H1 (cell line): ENCODE measurements at regions not wholly inside any gene's neighbourhood (a gene's known extent, or its start where the extent isn't known, plus 50 kb on each side); places are given as distances from the start of the nearest gene placed in this dataset.

Experiments
- CTCF ChIA-PET: fragments of 300-600 bp; sonication (Branson Sonifier 250); formaldehyde crosslinking; loops from one replicate; lab custom pipeline; 2021; ENCODE audit not compliant: partially characterized antibody; lab: Charles Lee
- POLR2A ChIA-PET: fragments of 300-600 bp; sonication (Branson Sonifier 250); formaldehyde crosslinking; loops from one replicate; lab custom pipeline; 2021; ENCODE audit warnings: inconsistent platforms; ENCODE audit not compliant: partially characterized antibody; lab: Charles Lee
- DNase-seq, 2 experiments: peaks; one replicate each; pipeline versions ENCODE4 v3.0.0 to v3.0.0-alpha.2; 2010 to 2022; ENCODE audit warnings: low spot score in 2 of 2, low read depth in 1 of 2, mixed read lengths in 1 of 2
- FAIRE-seq: peaks from 2 replicates; lab custom pipeline; 2011; peaks lifted over from hg19 to GRCh38; lab: Jason Lieb, UNC
- H2AFZ ChIP-seq: 2 replicates; pipeline ENCODE4 v1.8.1; 2012; ENCODE audit warnings: low read length, inconsistent platforms
- H2AK5ac ChIP-seq: 2 replicates; pipeline ENCODE4 v1.6.1; 2013; ENCODE audit warnings: low read depth, low read length
- H2BK120ac ChIP-seq: replicated peaks from 2 replicates; pipeline ENCODE3; 2013; ENCODE audit warnings: low read depth, low read length, inconsistent platforms
- H2BK12ac ChIP-seq: 2 replicates; pipeline ENCODE4 v1.6.1; 2013; ENCODE audit warnings: low read depth, low read length
- H2BK15ac ChIP-seq: 2 replicates; pipeline ENCODE4 v1.6.1; 2013; ENCODE audit warnings: low read length
- H2BK20ac ChIP-seq: 2 replicates; pipeline ENCODE4 v1.6.1; 2013; ENCODE audit warnings: low read length
- H2BK5ac ChIP-seq: 2 replicates; pipeline ENCODE4 v1.6.1; 2013; ENCODE audit warnings: low read depth, low read length
- H3K14ac ChIP-seq: 2 replicates; pipeline ENCODE4 v1.6.1; 2013; ENCODE audit warnings: inconsistent platforms; ENCODE audit not compliant: insufficient read length
- H3K18ac ChIP-seq: 2 replicates; pipeline ENCODE4 v1.6.1; 2013; ENCODE audit warnings: low read length; ENCODE audit errors: extremely low read depth
- H3K23ac ChIP-seq: 2 replicates; pipeline ENCODE4 v1.6.1; 2013; ENCODE audit warnings: inconsistent platforms; ENCODE audit not compliant: insufficient read length
- H3K23me2 ChIP-seq: 2 replicates; pipeline ENCODE4 v1.6.1; 2013; ENCODE audit warnings: low read depth, low read length
- H3K27ac ChIP-seq: 2 replicates; pipeline ENCODE4 v1.6.1; 2011; ENCODE audit warnings: low read depth, low read length, inconsistent platforms
- H3K27me3 ChIP-seq, 4 experiments: replicated peaks in 1 of 4; 1 replicate in 1 of 4; 2 replicates in 3 of 4; pipeline versions ENCODE4 v1.6.1 to v1.8.1; 2011 to 2013; ENCODE audit warnings: low read length in 3 of 4, mild to moderate bottlenecking in 3 of 4, inconsistent platforms in 2 of 4, mixed read lengths in 2 of 4, moderate library complexity in 1 of 4; ENCODE audit not compliant: control insufficient read depth in 3 of 4, insufficient read depth in 3 of 4; ENCODE audit errors: extremely low read depth in 1 of 4
- H3K36me3 ChIP-seq, 4 experiments: 2 replicates each; pipeline versions ENCODE4 v1.6.1 to v1.8.1; 2011 to 2013; ENCODE audit warnings: mild to moderate bottlenecking in 4 of 4, low read length in 3 of 4, moderate library complexity in 2 of 4, control low read depth in 1 of 4, inconsistent platforms in 1 of 4; ENCODE audit not compliant: insufficient read depth in 4 of 4, control insufficient read depth in 2 of 4
- H3K4ac ChIP-seq: replicated peaks from 2 replicates; pipeline ENCODE3; 2013; ENCODE audit warnings: low read length, low read depth, mixed read lengths, inconsistent platforms; ENCODE audit not compliant: insufficient read length
- H3K4me1 ChIP-seq, 4 experiments: replicated peaks in 1 of 4; 1 replicate in 1 of 4; 2 replicates in 3 of 4; pipeline versions ENCODE4 v1.6.1 to v1.8.1; 2011 to 2013; ENCODE audit warnings: low read length in 3 of 4, inconsistent platforms in 2 of 4, mixed read lengths in 1 of 4; ENCODE audit not compliant: insufficient read depth in 4 of 4, control insufficient read depth in 3 of 4
- H3K4me2 ChIP-seq, 2 experiments: 2 replicates each; pipeline versions ENCODE4 v1.6.1 to v1.8.1; 2011 to 2013; ENCODE audit warnings: low read depth in 2 of 2, low read length in 2 of 2, control low read depth in 1 of 2, inconsistent platforms in 1 of 2, mild to moderate bottlenecking in 1 of 2; ENCODE audit not compliant: insufficient read depth in 1 of 2
- H3K4me3 ChIP-seq, 4 experiments: fragments of 200-600, 300-600 bp in 1 of 4; sonication (generic), shearing (Covaris generic), sonication (Bioruptor Twin) in 1 of 4; 2 replicates each; pipeline versions ENCODE4 v1.5.1 to v1.8.1; 2011 to 2016; ENCODE audit warnings: low read length in 4 of 4, low read depth in 3 of 4, control low read depth in 2 of 4, inconsistent platforms in 2 of 4, mild to moderate bottlenecking in 2 of 4, mixed read lengths in 1 of 4, moderate library complexity in 1 of 4; ENCODE audit not compliant: insufficient read depth in 2 of 4; ENCODE audit errors: extremely low read depth in 1 of 4
- H3K56ac ChIP-seq: replicated peaks from 2 replicates; pipeline ENCODE3; 2013; ENCODE audit warnings: low read depth, mild to moderate bottlenecking, mixed read lengths, low read length, inconsistent platforms; ENCODE audit not compliant: insufficient read length
- H3K79me1 ChIP-seq: 2 replicates; pipeline ENCODE4 v1.6.1; 2013; ENCODE audit warnings: low read depth, low read length, control low read depth
- H3K79me2 ChIP-seq, 2 experiments: 2 replicates each; pipeline versions ENCODE4 v1.6.1 to v1.8.1; 2012 to 2013; ENCODE audit warnings: low read length in 2 of 2, mild to moderate bottlenecking in 2 of 2, inconsistent platforms in 1 of 2; ENCODE audit not compliant: insufficient read depth in 2 of 2, control insufficient read depth in 1 of 2
- H3K9ac ChIP-seq, 4 experiments: replicated peaks in 1 of 4; 1 replicate in 1 of 4; 2 replicates in 3 of 4; pipeline versions ENCODE4 v1.6.1 to v1.8.1; 2011 to 2013; ENCODE audit warnings: low read depth in 3 of 4, low read length in 3 of 4, control low read depth in 2 of 4, mild to moderate bottlenecking in 2 of 4, moderate library complexity in 2 of 4, inconsistent platforms in 1 of 4; ENCODE audit errors: extremely low read depth in 1 of 4
- H3K9me3 ChIP-seq, 2 experiments: 2 replicates each; pipeline versions ENCODE4 v1.6.1 to v1.8.1; 2012 to 2013; ENCODE audit warnings: mild to moderate bottlenecking in 2 of 2, moderate library complexity in 2 of 2, control low read depth in 1 of 2, inconsistent platforms in 1 of 2, low read depth in 1 of 2, low read length in 1 of 2, mixed read lengths in 1 of 2; ENCODE audit not compliant: insufficient read depth in 2 of 2
- H4K20me1 ChIP-seq, 2 experiments: replicated peaks in 1 of 2; 2 replicates each; pipeline versions ENCODE3 to v1.8.1; 2011 to 2013; ENCODE audit warnings: inconsistent platforms in 2 of 2, low read length in 2 of 2, mild to moderate bottlenecking in 1 of 2; ENCODE audit not compliant: insufficient read depth in 2 of 2, control insufficient read depth in 1 of 2
- H4K5ac ChIP-seq: 2 replicates; pipeline ENCODE4 v1.6.1; 2013; ENCODE audit warnings: low read length, low read depth, mixed read lengths, inconsistent platforms; ENCODE audit not compliant: insufficient read length
- H4K8ac ChIP-seq: 2 replicates; pipeline ENCODE4 v1.8.0; 2013; ENCODE audit warnings: mild to moderate bottlenecking, moderate library complexity, low read length, inconsistent platforms; ENCODE audit not compliant: insufficient read depth; ENCODE audit errors: extremely low read depth
- H4K91ac ChIP-seq: replicated peaks from 2 replicates; pipeline ENCODE3; 2013; ENCODE audit warnings: low read length, mixed read lengths, inconsistent platforms; ENCODE audit not compliant: insufficient read length
- ATF3 ChIP-seq: IDR thresholded peaks from 2 replicates; pipeline ENCODE4 v1.6.1; 2011; ENCODE audit warnings: low read depth, mild to moderate bottlenecking, low read length; ENCODE audit not compliant: insufficient read depth
- BACH1 ChIP-seq: IDR thresholded peaks from 2 replicates; pipeline ENCODE4 v1.6.1; 2012; ENCODE audit warnings: low read length, improper control_type of control experiment
- CHD1 ChIP-seq: IDR thresholded peaks from 2 replicates; pipeline ENCODE4 v1.6.1; 2012; ENCODE audit warnings: low read depth, low read length, improper control_type of control experiment
- MAFK ChIP-seq: IDR thresholded peaks from 2 replicates; pipeline ENCODE4 v1.6.1; 2012; ENCODE audit warnings: low read depth, mild to moderate bottlenecking, improper control_type of control experiment, low read length
- NRF1 ChIP-seq: IDR thresholded peaks from 2 replicates; pipeline ENCODE4 v1.6.1; 2011; ENCODE audit warnings: mild to moderate bottlenecking, low read depth, low read length, improper control_type of control experiment
- SRF ChIP-seq: IDR thresholded peaks from 2 replicates; pipeline ENCODE4 v1.6.1; 2011; ENCODE audit warnings: mild to moderate bottlenecking, low read depth, low read length, moderate library complexity
- WGBS, 2 experiments: shearing (Covaris generic) in 1 of 2; methylation state at CpG; one replicate each; pipeline versions ENCODE4 v1.1.6 to v1.1.7; 2013 to 2015; ENCODE audit warnings: low lambda C conversion rate in 2 of 2, mixed read lengths in 2 of 2, inconsistent platforms in 1 of 2, low coverage in 1 of 2, missing lambda C conversion rate in 1 of 2; ENCODE audit not compliant: insufficient replicate concordance in 2 of 2, insufficient coverage in 1 of 2, insufficient read length in 1 of 2; ENCODE audit errors: extremely low coverage in 1 of 2, missing lambda C conversion rate in 1 of 2; 5-methylcytosine and 5-hydroxymethylcytosine counted together

GRCh38 chr16:86217001-86217890 is 293.1 kb upstream of the FOXF1 start:
- no peak overlapping the region for H3K4me3 ChIP-seq
- no peak overlapping the region for H3K9ac ChIP-seq
- H2BK120ac ChIP-seq = no peak overlapping the region
- H3K4me2 ChIP-seq = no peak overlapping the region
- H3K14ac ChIP-seq = no peak overlapping the region
- no peaks in the 10 kb centered on the region; a peak in 1 of 7 replicates for H3K27me3 ChIP-seq
- H3K79me2 ChIP-seq = no peaks in the 10 kb centered on the region
- no peak overlapping the region for H2BK15ac ChIP-seq
- H4K8ac ChIP-seq = no peak overlapping the region
- no peak overlapping the region for H2BK5ac ChIP-seq
- no peak overlapping the region for H3K4ac ChIP-seq
- FAIRE-seq = no peak
- H2BK12ac ChIP-seq = no peak overlapping the region
- H2AFZ ChIP-seq = no peak overlapping the region
- no peaks in the 10 kb centered on the region for H4K20me1 ChIP-seq
- no peak overlapping the region for H3K23ac ChIP-seq
- H2AK5ac ChIP-seq = no peak overlapping the region
- no peaks in the 10 kb centered on the region for H3K23me2 ChIP-seq
- no peak overlapping the region for H3K56ac ChIP-seq
- POLR2A ChIA-PET = interaction anchor here (1.0 kb wide), 1 partner anchor 10 kb away, joined by 3 read pairs; no protein-coding TSS in a partner anchor
- H3K9me3 ChIP-seq = no peaks in the 10 kb centered on the region
- no peaks in the 10 kb centered on the region; a peak in 1 of 7 replicates for H3K4me1 ChIP-seq
- no peaks in the 10 kb centered on the region; the same call in 1 of the 2 replicates for H3K79me1 ChIP-seq
- CTCF ChIA-PET = interaction anchor here (0.6 to 1.9 kb wide), 3 partner anchors 35 to 145 kb away, joined by 4 read pairs; no protein-coding TSS in a partner anchor
- H3K18ac ChIP-seq = no peak overlapping the region
- no peak for TF ChIP-seq CHD1
- TF ChIP-seq BACH1 = no peak
- no peak for TF ChIP-seq NRF1
- no peak for TF ChIP-seq SRF
- TF ChIP-seq MAFK = no peak
- no peak for TF ChIP-seq ATF3
- no peak overlapping the region for H3K27ac ChIP-seq
- no peaks in the 10 kb centered on the region for H3K36me3 ChIP-seq
- DNase-seq = no peak
- no peak overlapping the region for H4K5ac ChIP-seq
- H4K91ac ChIP-seq = no peak overlapping the region
- H2BK20ac ChIP-seq = no peak overlapping the region
- WGBS, 2 experiments = 89% methylated on average over 27 of the region's 27 CpGs; no CpG with 5 or more reads in 1 of the 2 experiments
